ENCODE measurements at regions not wholly inside any gene's neighbourhood (a gene's known extent, or its start where the extent isn't known, plus 50 kb on each side); places are given as distances from the start of the nearest gene placed in this dataset.

DNA sequence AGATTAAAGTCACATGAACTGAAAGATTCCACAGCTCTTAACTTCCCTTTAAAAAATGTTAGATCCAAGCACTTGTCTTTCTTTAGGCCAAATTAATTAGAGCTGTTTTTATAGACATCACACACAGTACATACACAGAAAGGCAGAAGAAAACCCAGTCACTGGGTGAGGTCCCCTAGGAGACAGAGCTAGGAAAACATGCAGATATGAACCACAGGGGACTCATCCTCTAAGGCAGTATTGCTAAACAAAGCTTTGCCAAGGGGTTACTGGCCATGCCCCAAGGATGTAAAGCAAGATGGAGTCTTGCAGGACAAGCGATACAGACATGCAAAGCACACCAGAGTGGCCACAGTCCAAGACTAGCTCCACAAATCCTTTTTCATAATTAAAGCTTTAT is 227.0 kb downstream of the SEMA6A start:
- no peak for TF ChIP-seq NFRKB (IDR thresholded peaks at IDR 0.05)
- no peak for TF ChIP-seq FOXA1 (IDR thresholded peaks at IDR 0.05)
- TF ChIP-seq HDGF (IDR thresholded peaks at IDR 0.05; ENCODE audit: borderline replicate concordance): no peak
- TF ChIP-seq BHLHE40 (IDR thresholded peaks at IDR 0.05; ENCODE audit: borderline replicate concordance): no peak
- TF ChIP-seq SP1 (IDR thresholded peaks at IDR 0.05): no peak
- no peak for TF ChIP-seq LEF1 (IDR thresholded peaks at IDR 0.05; ENCODE audit: borderline replicate concordance)
- TF ChIP-seq SUZ12 (IDR thresholded peaks at IDR 0.05): no peak
- TF ChIP-seq, protein P1, sequence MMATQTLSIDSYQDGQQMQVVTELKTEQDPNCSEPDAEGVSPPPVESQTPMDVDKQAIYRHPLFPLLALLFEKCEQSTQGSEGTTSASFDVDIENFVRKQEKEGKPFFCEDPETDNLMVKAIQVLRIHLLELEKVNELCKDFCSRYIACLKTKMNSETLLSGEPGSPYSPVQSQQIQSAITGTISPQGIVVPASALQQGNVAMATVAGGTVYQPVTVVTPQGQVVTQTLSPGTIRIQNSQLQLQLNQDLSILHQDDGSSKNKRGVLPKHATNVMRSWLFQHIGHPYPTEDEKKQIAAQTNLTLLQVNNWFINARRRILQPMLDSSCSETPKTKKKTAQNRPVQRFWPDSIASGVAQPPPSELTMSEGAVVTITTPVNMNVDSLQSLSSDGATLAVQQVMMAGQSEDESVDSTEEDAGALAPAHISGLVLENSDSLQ (IDR thresholded peaks at IDR 0.05): no peak
- no peak for TF ChIP-seq ELF4 (IDR thresholded peaks at IDR 0.05)
- TF ChIP-seq FOXM1 (IDR thresholded peaks at IDR 0.05; ENCODE audit: borderline replicate concordance): no peak
- TF ChIP-seq ARNT (IDR thresholded peaks at IDR 0.05): no peak
- TF ChIP-seq CTBP1 (IDR thresholded peaks at IDR 0.05; ENCODE audit: borderline replicate concordance): no peak
- no peak for TF ChIP-seq FOXK2 (IDR thresholded peaks at IDR 0.05)
- TF ChIP-seq ZNF384 (IDR thresholded peaks at IDR 0.05): no peak

All from HEK293T (cell line).